Kidney epithelial cell (primary cell): ENCODE measurements at regions not wholly inside any gene's neighbourhood (a gene's known extent, or its start where the extent isn't known, plus 50 kb on each side); places are given as distances from the start of the nearest gene placed in this dataset.

Experiments used
- DNase-seq: peaks from one replicate; pipeline ENCODE4 v3.0.0-alpha.2; 2010; ENCODE audit warnings: low read depth
- H3K27me3 ChIP-seq: 2 replicates; pipeline ENCODE4 v1.6.0; 2011; ENCODE audit warnings: low read length; ENCODE audit not compliant: control insufficient read depth, insufficient read depth
- H3K36me3 ChIP-seq: 2 replicates; pipeline ENCODE4 v1.5.1; 2011; ENCODE audit warnings: low read length; ENCODE audit not compliant: control insufficient read depth, insufficient read depth
- H3K4me3 ChIP-seq: 2 replicates; pipeline ENCODE4 v1.5.1; 2011; ENCODE audit warnings: low read depth, mild to moderate bottlenecking, control low read depth, low read length
- TF ChIP-seq, protein P1 (sequence below): IDR thresholded peaks from 2 replicates; pipeline ENCODE4 v1.5.1; 2011; ENCODE audit warnings: mild to moderate bottlenecking, moderate library complexity, low read length, control low read depth, inconsistent platforms; ENCODE audit not compliant: insufficient read depth, poor library complexity, severe bottlenecking

GRCh38 chr22:47423266-47423665 is 660.8 kb downstream of the TBC1D22A start:
- Histone ChIP-seq H3K4me3 (no peak overlapping the region), H3K27me3 (no peaks in the 10 kb centered on the region), H3K36me3 (no peaks in the 10 kb centered on the region)
- DNase-seq: no peak
- TF ChIP-seq, protein P1, sequence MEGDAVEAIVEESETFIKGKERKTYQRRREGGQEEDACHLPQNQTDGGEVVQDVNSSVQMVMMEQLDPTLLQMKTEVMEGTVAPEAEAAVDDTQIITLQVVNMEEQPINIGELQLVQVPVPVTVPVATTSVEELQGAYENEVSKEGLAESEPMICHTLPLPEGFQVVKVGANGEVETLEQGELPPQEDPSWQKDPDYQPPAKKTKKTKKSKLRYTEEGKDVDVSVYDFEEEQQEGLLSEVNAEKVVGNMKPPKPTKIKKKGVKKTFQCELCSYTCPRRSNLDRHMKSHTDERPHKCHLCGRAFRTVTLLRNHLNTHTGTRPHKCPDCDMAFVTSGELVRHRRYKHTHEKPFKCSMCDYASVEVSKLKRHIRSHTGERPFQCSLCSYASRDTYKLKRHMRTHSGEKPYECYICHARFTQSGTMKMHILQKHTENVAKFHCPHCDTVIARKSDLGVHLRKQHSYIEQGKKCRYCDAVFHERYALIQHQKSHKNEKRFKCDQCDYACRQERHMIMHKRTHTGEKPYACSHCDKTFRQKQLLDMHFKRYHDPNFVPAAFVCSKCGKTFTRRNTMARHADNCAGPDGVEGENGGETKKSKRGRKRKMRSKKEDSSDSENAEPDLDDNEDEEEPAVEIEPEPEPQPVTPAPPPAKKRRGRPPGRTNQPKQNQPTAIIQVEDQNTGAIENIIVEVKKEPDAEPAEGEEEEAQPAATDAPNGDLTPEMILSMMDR: no peak

- no peak for DNase-seq
- Histone ChIP-seq H3K27me3 (no peaks in the 10 kb centered on the region), H3K4me3 (no peak overlapping the region), H3K36me3 (no peaks in the 10 kb centered on the region)
- TF ChIP-seq, protein P1: no peak
Measured at GRCh38 chr22:47422736-47423135, 660.3 kb downstream of the TBC1D22A start.

DNA sequence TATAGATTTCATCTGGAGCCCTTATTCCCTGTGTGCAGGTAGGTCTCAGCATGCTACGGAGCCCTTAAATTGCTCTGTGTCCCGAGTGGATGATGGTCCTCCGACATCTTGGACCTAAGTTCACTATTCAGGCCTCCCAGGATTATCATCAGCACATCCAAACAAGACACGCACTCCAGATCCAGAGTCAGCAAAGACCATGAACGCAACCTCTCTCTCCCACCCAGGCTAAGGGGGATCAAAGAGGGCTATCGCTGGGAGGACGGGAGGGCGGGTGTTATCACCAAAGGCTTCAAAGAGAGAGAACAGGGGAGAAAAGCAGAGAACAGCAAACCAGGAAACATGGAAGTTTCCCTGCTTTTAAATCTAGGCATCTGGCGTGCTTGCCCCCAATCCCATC is 659.4 kb downstream of the TBC1D22A start:
- Histone ChIP-seq H3K4me3 (no peak overlapping the region), H3K27me3 (no peaks in the 10 kb centered on the region), H3K36me3 (no peaks in the 10 kb centered on the region)
- TF ChIP-seq, protein P1: no peak
- DNase-seq: no peak

DNA sequence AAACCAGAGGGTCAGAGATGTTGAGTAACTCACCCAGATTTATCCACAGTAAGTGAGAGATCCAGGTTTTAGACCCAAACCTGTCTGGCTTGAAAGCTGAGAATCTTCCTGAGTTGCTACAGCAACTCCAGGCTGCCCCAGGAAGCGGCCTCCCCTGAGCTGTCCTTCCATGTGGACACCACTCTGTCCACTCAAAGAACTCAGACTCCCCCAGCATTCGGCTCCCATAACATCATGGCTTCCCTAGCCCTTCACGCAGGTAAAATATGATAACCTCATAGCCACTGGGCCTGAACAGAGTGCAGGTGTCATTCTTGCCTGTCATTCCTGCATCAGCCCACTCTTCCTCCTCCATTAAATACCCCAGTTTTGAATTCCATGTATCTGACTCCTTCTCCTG is 657.8 kb downstream of the TBC1D22A start:
- Histone ChIP-seq H3K4me3 (no peak overlapping the region), H3K36me3 (no peaks in the 10 kb centered on the region), H3K27me3 (no peaks in the 10 kb centered on the region)
- DNase-seq: no peak
- TF ChIP-seq, protein P1: no peak

DNA sequence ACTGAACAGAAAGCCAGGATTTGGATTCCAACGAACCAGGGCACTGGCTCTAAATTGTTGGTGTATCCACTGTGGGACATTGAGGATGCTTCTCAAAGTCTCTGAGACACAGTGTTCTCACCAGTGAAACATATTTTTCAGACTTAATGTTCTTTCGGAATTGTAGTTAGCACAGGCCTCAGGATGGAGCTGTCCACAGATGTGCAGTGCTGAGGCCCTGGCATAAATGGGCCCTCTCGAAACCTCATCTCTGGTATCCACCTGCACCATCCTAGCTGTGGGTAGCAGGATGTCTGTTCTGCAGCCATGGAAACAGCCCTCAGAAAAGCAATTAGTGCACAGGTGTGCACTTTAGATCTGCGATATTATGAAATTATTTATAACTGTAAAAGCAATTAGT is 656.8 kb downstream of the TBC1D22A start:
- no peaks in the 10 kb centered on the region for H3K36me3 ChIP-seq
- H3K4me3 ChIP-seq: no peak overlapping the region
- no peak for DNase-seq
- TF ChIP-seq, protein P1: no peak
- H3K27me3 ChIP-seq: no peaks in the 10 kb centered on the region

GRCh38 chr22:47417699-47418098 is 655.2 kb downstream of the TBC1D22A start:
- Histone ChIP-seq H3K4me3 (no peak overlapping the region), H3K36me3 (no peaks in the 10 kb centered on the region), H3K27me3 (no peaks in the 10 kb centered on the region)
- TF ChIP-seq, protein P1: no peak
- no peak for DNase-seq
